ENCODE measurements at regions not wholly inside any gene's neighbourhood (a gene's known extent, or its start where the extent isn't known, plus 50 kb on each side); places are given as distances from the start of the nearest gene placed in this dataset.
A peak's percentile ranks its signal among the peaks of the same experiment; 100 is the strongest.

- Histone ChIP-seq H3K4me3 (ENCODE audit: low read depth, low read length) (no peak overlapping the region), H3K27me3 (ENCODE audit: control insufficient read depth, insufficient read depth, low read length) (no peaks in the 10 kb centered on the region), H3K36me3 (ENCODE audit: control insufficient read depth, insufficient read depth, low read length) (no peaks in the 10 kb centered on the region)
- TF ChIP-seq, protein P1, sequence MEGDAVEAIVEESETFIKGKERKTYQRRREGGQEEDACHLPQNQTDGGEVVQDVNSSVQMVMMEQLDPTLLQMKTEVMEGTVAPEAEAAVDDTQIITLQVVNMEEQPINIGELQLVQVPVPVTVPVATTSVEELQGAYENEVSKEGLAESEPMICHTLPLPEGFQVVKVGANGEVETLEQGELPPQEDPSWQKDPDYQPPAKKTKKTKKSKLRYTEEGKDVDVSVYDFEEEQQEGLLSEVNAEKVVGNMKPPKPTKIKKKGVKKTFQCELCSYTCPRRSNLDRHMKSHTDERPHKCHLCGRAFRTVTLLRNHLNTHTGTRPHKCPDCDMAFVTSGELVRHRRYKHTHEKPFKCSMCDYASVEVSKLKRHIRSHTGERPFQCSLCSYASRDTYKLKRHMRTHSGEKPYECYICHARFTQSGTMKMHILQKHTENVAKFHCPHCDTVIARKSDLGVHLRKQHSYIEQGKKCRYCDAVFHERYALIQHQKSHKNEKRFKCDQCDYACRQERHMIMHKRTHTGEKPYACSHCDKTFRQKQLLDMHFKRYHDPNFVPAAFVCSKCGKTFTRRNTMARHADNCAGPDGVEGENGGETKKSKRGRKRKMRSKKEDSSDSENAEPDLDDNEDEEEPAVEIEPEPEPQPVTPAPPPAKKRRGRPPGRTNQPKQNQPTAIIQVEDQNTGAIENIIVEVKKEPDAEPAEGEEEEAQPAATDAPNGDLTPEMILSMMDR (IDR thresholded peaks at IDR 0.05; ENCODE audit: insufficient read depth, low read length, poor library complexity, severe bottlenecking), result peak; percentile 52
- DNase-seq (ENCODE audit: low read depth), result no peak
Measured at GRCh38 chr11:80155412-80156017, 714.7 kb upstream of the TENM4 start.

GRCh38 chr11:80146232-80146631, 705.4 kb upstream of the TENM4 start:
- Histone ChIP-seq H3K36me3 (ENCODE audit: control insufficient read depth, insufficient read depth, low read length) (no peaks in the 10 kb centered on the region), H3K27me3 (ENCODE audit: control insufficient read depth, insufficient read depth, low read length) (no peaks in the 10 kb centered on the region), H3K4me3 (ENCODE audit: low read depth, low read length) (no peak overlapping the region)
- peak; percentile 96 for DNase-seq (ENCODE audit: low read depth)
- TF ChIP-seq, protein P1 (IDR thresholded peaks at IDR 0.05; ENCODE audit: insufficient read depth, low read length, poor library complexity, severe bottlenecking), result no peak

DNA sequence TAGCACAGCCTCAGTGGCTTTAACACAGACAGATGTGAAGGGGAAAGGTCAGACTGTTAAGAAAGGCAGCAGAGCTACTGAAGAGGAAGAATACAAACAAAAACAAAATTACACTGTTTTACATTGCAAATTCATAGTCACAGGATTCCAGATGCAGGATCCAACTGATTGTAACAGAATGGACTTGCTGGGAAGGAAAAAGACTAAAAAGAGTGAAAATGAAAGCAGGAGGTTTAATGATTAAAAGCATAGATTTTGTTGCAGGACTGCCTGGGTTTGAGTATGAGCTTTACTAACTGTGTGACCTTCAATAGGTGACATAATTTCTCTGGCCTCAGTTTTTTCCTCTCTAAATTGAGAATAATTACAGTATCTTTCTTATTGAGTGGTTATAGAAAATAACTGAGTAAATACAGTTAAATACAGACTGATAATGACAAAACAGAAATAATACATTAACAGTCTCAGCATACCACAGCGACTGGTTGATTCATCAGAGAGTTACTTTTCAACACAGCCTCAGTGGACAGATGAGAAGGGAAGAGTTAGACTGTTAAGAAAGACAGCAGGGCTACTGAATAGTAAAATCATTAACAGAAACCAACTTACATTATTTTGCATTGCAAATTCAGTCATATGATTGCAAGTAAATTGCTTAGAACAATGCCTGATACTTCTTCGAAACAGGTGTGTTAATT, 704.2 kb upstream of the TENM4 start:
- DNase-seq (ENCODE audit: low read depth), result no peak
- Histone ChIP-seq H3K36me3 (ENCODE audit: control insufficient read depth, insufficient read depth, low read length) (no peaks in the 10 kb centered on the region), H3K4me3 (ENCODE audit: low read depth, low read length) (no peak overlapping the region), H3K27me3 (ENCODE audit: control insufficient read depth, insufficient read depth, low read length) (no peaks in the 10 kb centered on the region)
- TF ChIP-seq, protein P1 (IDR thresholded peaks at IDR 0.05; ENCODE audit: insufficient read depth, low read length, poor library complexity, severe bottlenecking), result no peak

GRCh38 chr11:80136991-80137390, 696.2 kb upstream of the TENM4 start:
- no peaks in the 10 kb centered on the region for H3K36me3 ChIP-seq (ENCODE audit: control insufficient read depth, insufficient read depth, low read length)
- peak; percentile 60 for DNase-seq (ENCODE audit: low read depth)
- H3K4me3 ChIP-seq (ENCODE audit: low read depth, low read length), result no peak overlapping the region
- no peaks in the 10 kb centered on the region for H3K27me3 ChIP-seq (ENCODE audit: control insufficient read depth, insufficient read depth, low read length)
- TF ChIP-seq, protein P1 (IDR thresholded peaks at IDR 0.05; ENCODE audit: insufficient read depth, low read length, poor library complexity, severe bottlenecking), result no peak

GRCh38 chr11:80129396-80129795, 688.6 kb upstream of the TENM4 start:
- Histone ChIP-seq H3K4me3 (ENCODE audit: low read depth, low read length) (no peak overlapping the region), H3K27me3 (ENCODE audit: control insufficient read depth, insufficient read depth, low read length) (no peaks in the 10 kb centered on the region), H3K36me3 (ENCODE audit: control insufficient read depth, insufficient read depth, low read length) (no peaks in the 10 kb centered on the region)
- TF ChIP-seq, protein P1 (IDR thresholded peaks at IDR 0.05; ENCODE audit: insufficient read depth, low read length, poor library complexity, severe bottlenecking), result no peak
- no peak for DNase-seq (ENCODE audit: low read depth)
